Spleen (tissue), 11 donors: ENCODE measurements at regions not wholly inside any gene's neighbourhood (a gene's known extent, or its start where the extent isn't known, plus 50 kb on each side); places are given as distances from the start of the nearest gene placed in this dataset.

Experiments used
- DNase-seq: peaks from one replicate; pipeline ENCODE4 v3.0.0-alpha.2; 2020
- H3K27ac ChIP-seq, 8 donors: fragments of 200-600 bp; sonication (generic) in 7 of 8; 1 replicate in 4 of 8; 2 replicates in 4 of 8; pipeline versions ENCODE4 v1.5.0 to v1.8.0; 2016 to 2021; ENCODE audit warnings: inconsistent platforms in 4 of 8, mild to moderate bottlenecking in 4 of 8, moderate library complexity in 1 of 8
- H3K27me3 ChIP-seq, 7 donors: fragments of 200-600 bp; sonication (generic) in 6 of 7; replicated peaks in 1 of 7; 1 replicate in 4 of 7; 2 replicates in 3 of 7; pipeline versions ENCODE4 v1.5.0 to v1.8.0; 2016 to 2021; ENCODE audit warnings: inconsistent platforms in 3 of 7, mild to moderate bottlenecking in 1 of 7
- H3K36me3 ChIP-seq, 6 donors: fragments of 200-600 bp; sonication (generic) in 5 of 6; 1 replicate in 4 of 6; 2 replicates in 2 of 6; pipeline versions ENCODE4 v1.5.0 to v1.8.0; 2016 to 2021; ENCODE audit warnings: inconsistent platforms in 2 of 6
- H3K4me1 ChIP-seq, 6 donors: fragments of 200-600 bp; sonication (generic) in 5 of 6; 1 replicate in 3 of 6; 2 replicates in 3 of 6; pipeline versions ENCODE4 v1.5.0 to v1.8.0; 2016 to 2021; ENCODE audit warnings: inconsistent platforms in 3 of 6
- H3K4me3 ChIP-seq, 8 donors: fragments of 200-600 bp; sonication (generic) in 7 of 8; 1 replicate in 4 of 8; 2 replicates in 4 of 8; pipeline versions ENCODE4 v1.5.0 to v1.8.0; 2016 to 2021; ENCODE audit warnings: inconsistent platforms in 4 of 8, mild to moderate bottlenecking in 4 of 8, moderate library complexity in 2 of 8
- H3K9me3 ChIP-seq, 8 donors: fragments of 200-600 bp; sonication (generic) in 7 of 8; 1 replicate in 4 of 8; 2 replicates in 4 of 8; pipeline versions ENCODE4 v1.5.0 to v1.8.0; 2016 to 2021; ENCODE audit warnings: inconsistent platforms in 4 of 8
- POLR2A ChIP-seq, 3 donors: fragments of 450-650 bp; IDR thresholded peaks; one replicate each; pipeline ENCODE4 v1.5.1; 2017; ENCODE audit warnings: antibody characterized with exemption in 3 of 3, mild to moderate bottlenecking in 1 of 3
- POLR2AphosphoS5 ChIP-seq, 3 donors: sonication (generic); formaldehyde crosslinking; IDR thresholded peaks; one replicate each; pipeline ENCODE4 v1.5.1; 2017; ENCODE audit warnings: antibody characterized with exemption in 3 of 3
- WGBS, 5 donors: extraction: QIAGEN DNeasy Blood & Tissue Kit in 3 of 5; methylation state at CpG; one replicate each; pipeline versions ENCODE4 v1.1.5 to v1.1.7; 2013 to 2018; 5-methylcytosine and 5-hydroxymethylcytosine counted together
- intact Hi-C: fragments of 100-400 bp; cut with DNase I; formaldehyde crosslinking; loops from one replicate; pipeline ENCODE4 v1.15.0; 2023; ENCODE audit warnings: low total_unique reads
- TF ChIP-seq, protein P1 (sequence below), 11 experiments: fragments of 200-600 bp in 7 of 11; fragments of 450-650 bp in 4 of 11; sonication (generic) in 4 of 11; IDR thresholded peaks in 8 of 11; conservative IDR thresholded peaks in 3 of 11; 1 replicate in 7 of 11; 2 replicates in 4 of 11; pipeline versions ENCODE4 v1.4.0 to v1.8.0; 2016 to 2021; ENCODE audit warnings: antibody characterized with exemption in 11 of 11, inconsistent platforms in 4 of 11, mild to moderate bottlenecking in 1 of 11
- donor health status: healthy with polysubstance abuse.
- donor health status: DM: no; HTN: no; CAD: no; lungs with moderate emphysema.
- donor health status: DM: no; HTN: no; CAD: no.
- donor health status: Bipolar disorder and iron deficiency.
- donor health status: healthy.
- donor health status: DM: no; HTN: no; CAD: no.
- donor health status: DM: yes; HTN: yes; CAD: no.

DNA sequence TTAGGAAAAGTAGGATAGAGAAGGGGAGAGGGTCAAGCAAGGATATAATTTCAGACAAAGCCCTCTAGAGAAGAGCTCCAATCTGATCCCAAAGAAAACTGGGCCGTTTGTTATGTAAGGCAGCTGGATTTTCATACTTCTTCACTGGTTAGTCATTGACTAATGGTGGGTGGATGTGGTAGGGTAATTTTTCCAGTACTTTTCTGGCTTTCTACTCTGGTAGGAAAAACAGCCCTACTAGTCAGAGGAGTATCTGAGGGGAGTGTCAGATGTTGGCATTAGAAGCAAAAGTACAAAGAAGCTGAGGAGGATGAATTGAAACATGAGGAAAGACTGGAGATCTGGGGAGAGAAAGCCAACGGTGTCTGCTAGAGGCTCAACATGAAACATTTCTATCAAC lies 145.3 kb downstream of the TNFSF18 start:
- Histone ChIP-seq H3K9me3 (peaks cover 0 to 7% (median 4%) of the 10 kb centered on the region in 8 donors), H3K36me3 (no peaks in the 10 kb centered on the region), H3K4me1 (peaks cover 0 to 29% (median 6%) of the 10 kb centered on the region in 6 donors), H3K4me3 (no peak overlapping the region), H3K27me3 (no peaks in the 10 kb centered on the region), H3K27ac (no peak overlapping the region)
- no peak for DNase-seq
- no peak for TF ChIP-seq POLR2A (IDR thresholded peaks at IDR 0.05)
- TF ChIP-seq, protein P1, sequence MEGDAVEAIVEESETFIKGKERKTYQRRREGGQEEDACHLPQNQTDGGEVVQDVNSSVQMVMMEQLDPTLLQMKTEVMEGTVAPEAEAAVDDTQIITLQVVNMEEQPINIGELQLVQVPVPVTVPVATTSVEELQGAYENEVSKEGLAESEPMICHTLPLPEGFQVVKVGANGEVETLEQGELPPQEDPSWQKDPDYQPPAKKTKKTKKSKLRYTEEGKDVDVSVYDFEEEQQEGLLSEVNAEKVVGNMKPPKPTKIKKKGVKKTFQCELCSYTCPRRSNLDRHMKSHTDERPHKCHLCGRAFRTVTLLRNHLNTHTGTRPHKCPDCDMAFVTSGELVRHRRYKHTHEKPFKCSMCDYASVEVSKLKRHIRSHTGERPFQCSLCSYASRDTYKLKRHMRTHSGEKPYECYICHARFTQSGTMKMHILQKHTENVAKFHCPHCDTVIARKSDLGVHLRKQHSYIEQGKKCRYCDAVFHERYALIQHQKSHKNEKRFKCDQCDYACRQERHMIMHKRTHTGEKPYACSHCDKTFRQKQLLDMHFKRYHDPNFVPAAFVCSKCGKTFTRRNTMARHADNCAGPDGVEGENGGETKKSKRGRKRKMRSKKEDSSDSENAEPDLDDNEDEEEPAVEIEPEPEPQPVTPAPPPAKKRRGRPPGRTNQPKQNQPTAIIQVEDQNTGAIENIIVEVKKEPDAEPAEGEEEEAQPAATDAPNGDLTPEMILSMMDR (IDR thresholded peaks at IDR 0.05 in 8 of 11, conservative IDR thresholded peaks at IDR 0.05 in 3 of 11): no peak
- TF ChIP-seq POLR2AphosphoS5 (IDR thresholded peaks at IDR 0.05): no peak
- WGBS, 5 donors: 85 to 96% (median 88%) methylated on average over 2 of the region's 2 CpGs
- intact Hi-C loops: no loop called here

DNA sequence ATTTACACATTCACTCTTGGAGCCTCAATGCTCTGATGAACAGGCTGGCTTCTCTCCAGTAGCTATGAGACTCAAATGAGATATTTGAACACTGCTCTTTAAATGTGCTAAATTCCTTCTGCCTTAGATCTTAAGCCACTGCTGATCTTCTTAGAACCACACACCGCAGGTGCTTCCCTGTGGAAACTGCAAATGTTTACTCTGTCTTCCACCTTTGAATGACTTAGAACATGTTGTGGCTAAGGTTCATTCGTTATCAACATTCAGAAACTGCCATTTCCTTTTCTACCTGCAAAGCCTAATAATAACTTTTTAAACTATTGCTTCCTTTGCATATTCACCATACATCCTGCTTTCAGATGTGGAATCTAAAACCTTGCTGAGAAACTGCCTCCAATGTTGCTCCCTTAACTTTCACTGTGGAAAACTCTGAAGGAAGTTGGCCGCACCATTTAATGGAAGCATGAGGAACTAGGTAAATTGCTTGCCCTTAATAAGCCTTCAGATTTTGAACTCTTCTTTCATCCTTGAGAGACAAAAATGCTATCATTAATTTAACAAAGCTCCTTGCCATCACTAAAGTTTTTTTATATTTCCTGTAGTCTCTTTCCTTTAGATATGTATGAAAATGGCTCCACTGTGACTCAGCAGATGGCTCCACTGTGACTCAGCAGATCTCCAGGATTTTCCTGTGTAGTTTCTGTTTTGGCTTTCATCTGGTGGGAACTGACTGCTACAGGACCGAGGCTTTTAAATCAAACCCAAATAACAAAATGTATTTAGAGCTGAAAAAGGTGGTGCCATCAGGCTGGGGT lies 143.8 kb downstream of the TNFSF18 start:
- TF ChIP-seq POLR2AphosphoS5 (IDR thresholded peaks at IDR 0.05) (no peak), POLR2A (IDR thresholded peaks at IDR 0.05) (no peak)
- TF ChIP-seq, protein P1 (IDR thresholded peaks at IDR 0.05 in 8 of 11, conservative IDR thresholded peaks at IDR 0.05 in 3 of 11): no peak
- Histone ChIP-seq H3K4me1 (peaks cover 0 to 20% (median 0%) of the 10 kb centered on the region in 6 donors), H3K27ac (peak overlapping the region in 5 of 8 donors; percentile 28 to 66 (median 57)), H3K27me3 (no peaks in the 10 kb centered on the region), H3K9me3 (peaks cover 0 to 12% (median 6%) of the 10 kb centered on the region in 8 donors), H3K36me3 (no peaks in the 10 kb centered on the region), H3K4me3 (no peak overlapping the region)
- intact Hi-C loops: no loop called here
- DNase-seq: no peak
- WGBS, 5 donors: 23 to 38% (median 28%) methylated on average over 4 of the region's 4 CpGs

DNA sequence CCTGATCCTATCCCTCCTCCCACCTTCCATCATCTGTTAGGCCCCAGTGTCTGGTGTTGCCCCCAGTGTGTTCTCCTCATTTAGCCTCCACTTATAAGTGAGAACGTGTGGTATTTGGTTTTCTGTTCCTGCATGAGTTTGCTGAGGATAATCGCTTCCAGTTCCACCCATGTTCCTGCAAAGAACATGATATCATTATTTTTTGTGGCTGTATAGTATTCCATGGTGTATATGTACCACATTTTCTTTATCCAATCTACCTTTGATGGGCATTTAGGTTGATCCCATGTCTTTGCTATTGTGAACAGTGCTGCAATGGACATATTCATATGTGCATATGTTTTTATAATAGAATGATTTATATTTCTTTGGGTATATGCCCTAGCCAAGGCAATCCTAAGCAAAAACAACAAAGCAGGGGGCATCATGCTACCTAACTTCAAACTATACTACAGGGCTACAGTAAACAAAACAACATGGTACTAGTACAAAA lies 142.9 kb downstream of the TNFSF18 start:
- no peak overlapping the region for H3K4me3 ChIP-seq
- no peak for DNase-seq
- no peak overlapping the region for H3K27ac ChIP-seq
- H3K36me3 ChIP-seq: no peaks in the 10 kb centered on the region
- intact Hi-C loops: no loop called here
- WGBS, 5 donors: 86 to 94% (median 89%) methylated on average over 2 of the region's 2 CpGs
- no peaks in the 10 kb centered on the region for H3K27me3 ChIP-seq
- TF ChIP-seq POLR2AphosphoS5 (IDR thresholded peaks at IDR 0.05): no peak
- TF ChIP-seq, protein P1 (IDR thresholded peaks at IDR 0.05 in 8 of 11, conservative IDR thresholded peaks at IDR 0.05 in 3 of 11): no peak
- TF ChIP-seq POLR2A (IDR thresholded peaks at IDR 0.05): no peak
- H3K9me3 ChIP-seq: peaks cover 3 to 21% (median 15%) of the 10 kb centered on the region in 8 donors
- peaks cover 0 to 20% (median 0%) of the 10 kb centered on the region in 6 donors for H3K4me1 ChIP-seq

DNA sequence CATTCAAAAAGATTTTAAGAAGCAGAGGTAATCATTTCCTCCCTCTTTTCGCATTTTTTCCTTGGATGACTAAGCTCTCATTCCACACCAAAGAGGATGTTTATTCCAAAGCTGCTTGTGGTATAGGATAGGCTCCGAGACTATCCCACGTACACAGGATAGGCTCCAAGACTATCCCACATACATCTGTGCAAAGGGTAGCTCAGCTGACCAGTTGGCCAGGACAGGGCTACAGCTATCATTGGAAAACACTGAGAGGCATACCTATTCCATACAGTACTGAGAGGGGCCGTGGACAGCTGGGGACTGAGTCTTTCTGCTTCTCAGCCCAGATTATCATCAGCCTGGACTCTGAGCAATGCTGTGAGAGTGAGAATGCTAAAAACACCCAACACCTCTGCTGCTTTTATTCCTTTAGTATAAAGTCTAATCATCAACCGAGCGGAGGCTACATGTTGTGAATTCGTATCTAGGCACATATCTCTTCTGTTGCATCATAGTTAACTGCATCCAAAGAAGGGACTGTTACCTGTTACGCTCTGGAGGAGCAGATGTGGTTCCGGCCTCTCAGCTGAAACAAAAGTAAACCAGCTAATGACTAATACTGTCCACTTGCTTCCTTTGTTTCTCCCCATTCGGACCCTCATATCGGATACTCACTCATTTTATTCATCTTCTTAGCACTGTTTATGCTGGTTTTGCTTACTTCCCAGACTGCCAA lies 141.0 kb downstream of the TNFSF18 start:
- peaks cover 3 to 32% (median 24%) of the 10 kb centered on the region in 8 donors for H3K9me3 ChIP-seq
- no peak overlapping the region for H3K4me3 ChIP-seq
- intact Hi-C loops: no loop called here
- TF ChIP-seq, protein P1 (IDR thresholded peaks at IDR 0.05 in 8 of 11, conservative IDR thresholded peaks at IDR 0.05 in 3 of 11): no peak
- TF ChIP-seq POLR2AphosphoS5 (IDR thresholded peaks at IDR 0.05): no peak
- TF ChIP-seq POLR2A (IDR thresholded peaks at IDR 0.05): no peak
- WGBS, 5 donors: 90 to 95% (median 93%) methylated on average over 11 of the region's 11 CpGs
- no peaks in the 10 kb centered on the region for H3K36me3 ChIP-seq
- no peak for DNase-seq
- H3K4me1 ChIP-seq: peaks cover 0 to 20% (median 0%) of the 10 kb centered on the region in 6 donors
- no peak overlapping the region for H3K27ac ChIP-seq
- no peaks in the 10 kb centered on the region for H3K27me3 ChIP-seq
